ENCODE measurements at regions not wholly inside any gene's neighbourhood (a gene's known extent, or its start where the extent isn't known, plus 50 kb on each side); places are given as distances from the start of the nearest gene placed in this dataset.

GRCh38 chr2:129379411-129379810 is 600.1 kb upstream of the RAB6C start:
- no peak overlapping the region for H3K4me3 ChIP-seq (replicated peaks; ENCODE audit: insufficient read depth, low read length)
- no peak for DNase-seq (ENCODE audit: low read depth in 1 of 2, low spot score in 1 of 2)
- no peaks in the 10 kb centered on the region for H3K27me3 ChIP-seq (ENCODE audit: insufficient read depth, poor library complexity, severe bottlenecking)
- no peak overlapping the region for H3K27ac ChIP-seq (replicated peaks)
- no peak for TF ChIP-seq SPI1 (IDR thresholded peaks at IDR 0.05; ENCODE audit: borderline replicate concordance, low read depth)
- no peak for TF ChIP-seq REST (IDR thresholded peaks at IDR 0.05; ENCODE audit: insufficient replicate concordance, low read depth)
- no peak for TF ChIP-seq POLR2AphosphoS5 (IDR thresholded peaks at IDR 0.05; ENCODE audit: low read depth)
- no peak for TF ChIP-seq CTCF (IDR thresholded peaks at IDR 0.05; ENCODE audit: insufficient read depth, low read length)
- no peak for TF ChIP-seq GABPA (IDR thresholded peaks at IDR 0.05; ENCODE audit: low read depth)

- TF ChIP-seq REST (IDR thresholded peaks at IDR 0.05; ENCODE audit: insufficient replicate concordance, low read depth) (no peak), CTCF (IDR thresholded peaks at IDR 0.05; ENCODE audit: insufficient read depth, low read length) (no peak), GABPA (IDR thresholded peaks at IDR 0.05; ENCODE audit: low read depth) (no peak), SPI1 (IDR thresholded peaks at IDR 0.05; ENCODE audit: borderline replicate concordance, low read depth) (no peak), POLR2AphosphoS5 (IDR thresholded peaks at IDR 0.05; ENCODE audit: low read depth) (no peak)
- H3K27me3 ChIP-seq (ENCODE audit: insufficient read depth, poor library complexity, severe bottlenecking) = no peaks in the 10 kb centered on the region
- no peak for DNase-seq (ENCODE audit: low read depth in 1 of 2, low spot score in 1 of 2)
- no peak overlapping the region for H3K4me3 ChIP-seq (replicated peaks; ENCODE audit: insufficient read depth, low read length)
- H3K27ac ChIP-seq (replicated peaks) = no peak overlapping the region
These were observed 597.7 kb upstream of the RAB6C start for GRCh38 chr2:129381789-129382188.

- Histone ChIP-seq H3K27ac (replicated peaks) (no peak overlapping the region), H3K4me3 (replicated peaks; ENCODE audit: insufficient read depth, low read length) (no peak overlapping the region), H3K27me3 (ENCODE audit: insufficient read depth, poor library complexity, severe bottlenecking) (no peaks in the 10 kb centered on the region)
- DNase-seq (ENCODE audit: low read depth in 1 of 2, low spot score in 1 of 2) = no peak
- TF ChIP-seq REST (IDR thresholded peaks at IDR 0.05; ENCODE audit: insufficient replicate concordance, low read depth) = no peak
- no peak for TF ChIP-seq POLR2AphosphoS5 (IDR thresholded peaks at IDR 0.05; ENCODE audit: low read depth)
These were observed 590.6 kb upstream of the RAB6C start for GRCh38 chr2:129388870-129389269.

GRCh38 chr2:129393816-129394215 is 585.6 kb upstream of the RAB6C start:
- Histone ChIP-seq H3K27me3 (ENCODE audit: insufficient read depth, poor library complexity, severe bottlenecking) (no peaks in the 10 kb centered on the region), H3K27ac (replicated peaks) (no peak overlapping the region), H3K4me3 (replicated peaks; ENCODE audit: insufficient read depth, low read length) (no peak overlapping the region)
- TF ChIP-seq REST (IDR thresholded peaks at IDR 0.05; ENCODE audit: insufficient replicate concordance, low read depth) (no peak), SPI1 (IDR thresholded peaks at IDR 0.05; ENCODE audit: borderline replicate concordance, low read depth) (no peak), CTCF (IDR thresholded peaks at IDR 0.05; ENCODE audit: insufficient read depth, low read length) (no peak)
- no peak for DNase-seq (ENCODE audit: low read depth in 1 of 2, low spot score in 1 of 2)

Measured in HL-60 (cell line).